H1 (cell line): ENCODE measurements at regions not wholly inside any gene's neighbourhood (a gene's known extent, or its start where the extent isn't known, plus 50 kb on each side); places are given as distances from the start of the nearest gene placed in this dataset.

Experiments
- CTCF ChIA-PET: fragments of 300-600 bp; sonication (Branson Sonifier 250); formaldehyde crosslinking; loops from one replicate; lab custom pipeline; 2021; ENCODE audit not compliant: partially characterized antibody; lab: Charles Lee
- POLR2A ChIA-PET: fragments of 300-600 bp; sonication (Branson Sonifier 250); formaldehyde crosslinking; loops from one replicate; lab custom pipeline; 2021; ENCODE audit warnings: inconsistent platforms; ENCODE audit not compliant: partially characterized antibody; lab: Charles Lee
- DNase-seq, 2 experiments: peaks; one replicate each; pipeline versions ENCODE4 v3.0.0 to v3.0.0-alpha.2; 2010 to 2022; ENCODE audit warnings: low spot score in 2 of 2, low read depth in 1 of 2, mixed read lengths in 1 of 2
- FAIRE-seq: peaks from 2 replicates; lab custom pipeline; 2011; peaks lifted over from hg19 to GRCh38; lab: Jason Lieb, UNC
- H2AFZ ChIP-seq: 2 replicates; pipeline ENCODE4 v1.8.1; 2012; ENCODE audit warnings: low read length, inconsistent platforms
- H2AK5ac ChIP-seq: 2 replicates; pipeline ENCODE4 v1.6.1; 2013; ENCODE audit warnings: low read depth, low read length
- H2BK120ac ChIP-seq: replicated peaks from 2 replicates; pipeline ENCODE3; 2013; ENCODE audit warnings: low read depth, low read length, inconsistent platforms
- H2BK12ac ChIP-seq: 2 replicates; pipeline ENCODE4 v1.6.1; 2013; ENCODE audit warnings: low read depth, low read length
- H2BK15ac ChIP-seq: 2 replicates; pipeline ENCODE4 v1.6.1; 2013; ENCODE audit warnings: low read length
- H2BK20ac ChIP-seq: 2 replicates; pipeline ENCODE4 v1.6.1; 2013; ENCODE audit warnings: low read length
- H2BK5ac ChIP-seq: 2 replicates; pipeline ENCODE4 v1.6.1; 2013; ENCODE audit warnings: low read depth, low read length
- H3K14ac ChIP-seq: 2 replicates; pipeline ENCODE4 v1.6.1; 2013; ENCODE audit warnings: inconsistent platforms; ENCODE audit not compliant: insufficient read length
- H3K18ac ChIP-seq: 2 replicates; pipeline ENCODE4 v1.6.1; 2013; ENCODE audit warnings: low read length; ENCODE audit errors: extremely low read depth
- H3K23ac ChIP-seq: 2 replicates; pipeline ENCODE4 v1.6.1; 2013; ENCODE audit warnings: inconsistent platforms; ENCODE audit not compliant: insufficient read length
- H3K23me2 ChIP-seq: 2 replicates; pipeline ENCODE4 v1.6.1; 2013; ENCODE audit warnings: low read depth, low read length
- H3K27ac ChIP-seq: 2 replicates; pipeline ENCODE4 v1.6.1; 2011; ENCODE audit warnings: low read depth, low read length, inconsistent platforms
- H3K27me3 ChIP-seq, 4 experiments: replicated peaks in 1 of 4; 1 replicate in 1 of 4; 2 replicates in 3 of 4; pipeline versions ENCODE4 v1.6.1 to v1.8.1; 2011 to 2013; ENCODE audit warnings: low read length in 3 of 4, mild to moderate bottlenecking in 3 of 4, inconsistent platforms in 2 of 4, mixed read lengths in 2 of 4, moderate library complexity in 1 of 4; ENCODE audit not compliant: control insufficient read depth in 3 of 4, insufficient read depth in 3 of 4; ENCODE audit errors: extremely low read depth in 1 of 4
- H3K36me3 ChIP-seq, 4 experiments: 2 replicates each; pipeline versions ENCODE4 v1.6.1 to v1.8.1; 2011 to 2013; ENCODE audit warnings: mild to moderate bottlenecking in 4 of 4, low read length in 3 of 4, moderate library complexity in 2 of 4, control low read depth in 1 of 4, inconsistent platforms in 1 of 4; ENCODE audit not compliant: insufficient read depth in 4 of 4, control insufficient read depth in 2 of 4
- H3K4ac ChIP-seq: replicated peaks from 2 replicates; pipeline ENCODE3; 2013; ENCODE audit warnings: low read length, low read depth, mixed read lengths, inconsistent platforms; ENCODE audit not compliant: insufficient read length
- H3K4me1 ChIP-seq, 4 experiments: replicated peaks in 1 of 4; 1 replicate in 1 of 4; 2 replicates in 3 of 4; pipeline versions ENCODE4 v1.6.1 to v1.8.1; 2011 to 2013; ENCODE audit warnings: low read length in 3 of 4, inconsistent platforms in 2 of 4, mixed read lengths in 1 of 4; ENCODE audit not compliant: insufficient read depth in 4 of 4, control insufficient read depth in 3 of 4
- H3K4me2 ChIP-seq, 2 experiments: 2 replicates each; pipeline versions ENCODE4 v1.6.1 to v1.8.1; 2011 to 2013; ENCODE audit warnings: low read depth in 2 of 2, low read length in 2 of 2, control low read depth in 1 of 2, inconsistent platforms in 1 of 2, mild to moderate bottlenecking in 1 of 2; ENCODE audit not compliant: insufficient read depth in 1 of 2
- H3K4me3 ChIP-seq, 4 experiments: fragments of 200-600, 300-600 bp in 1 of 4; sonication (generic), shearing (Covaris generic), sonication (Bioruptor Twin) in 1 of 4; 2 replicates each; pipeline versions ENCODE4 v1.5.1 to v1.8.1; 2011 to 2016; ENCODE audit warnings: low read length in 4 of 4, low read depth in 3 of 4, control low read depth in 2 of 4, inconsistent platforms in 2 of 4, mild to moderate bottlenecking in 2 of 4, mixed read lengths in 1 of 4, moderate library complexity in 1 of 4; ENCODE audit not compliant: insufficient read depth in 2 of 4; ENCODE audit errors: extremely low read depth in 1 of 4
- H3K56ac ChIP-seq: replicated peaks from 2 replicates; pipeline ENCODE3; 2013; ENCODE audit warnings: low read depth, mild to moderate bottlenecking, mixed read lengths, low read length, inconsistent platforms; ENCODE audit not compliant: insufficient read length
- H3K79me1 ChIP-seq: 2 replicates; pipeline ENCODE4 v1.6.1; 2013; ENCODE audit warnings: low read depth, low read length, control low read depth
- H3K79me2 ChIP-seq, 2 experiments: 2 replicates each; pipeline versions ENCODE4 v1.6.1 to v1.8.1; 2012 to 2013; ENCODE audit warnings: low read length in 2 of 2, mild to moderate bottlenecking in 2 of 2, inconsistent platforms in 1 of 2; ENCODE audit not compliant: insufficient read depth in 2 of 2, control insufficient read depth in 1 of 2
- H3K9ac ChIP-seq, 4 experiments: replicated peaks in 1 of 4; 1 replicate in 1 of 4; 2 replicates in 3 of 4; pipeline versions ENCODE4 v1.6.1 to v1.8.1; 2011 to 2013; ENCODE audit warnings: low read depth in 3 of 4, low read length in 3 of 4, control low read depth in 2 of 4, mild to moderate bottlenecking in 2 of 4, moderate library complexity in 2 of 4, inconsistent platforms in 1 of 4; ENCODE audit errors: extremely low read depth in 1 of 4
- H3K9me3 ChIP-seq, 2 experiments: 2 replicates each; pipeline versions ENCODE4 v1.6.1 to v1.8.1; 2012 to 2013; ENCODE audit warnings: mild to moderate bottlenecking in 2 of 2, moderate library complexity in 2 of 2, control low read depth in 1 of 2, inconsistent platforms in 1 of 2, low read depth in 1 of 2, low read length in 1 of 2, mixed read lengths in 1 of 2; ENCODE audit not compliant: insufficient read depth in 2 of 2
- H4K20me1 ChIP-seq, 2 experiments: replicated peaks in 1 of 2; 2 replicates each; pipeline versions ENCODE3 to v1.8.1; 2011 to 2013; ENCODE audit warnings: inconsistent platforms in 2 of 2, low read length in 2 of 2, mild to moderate bottlenecking in 1 of 2; ENCODE audit not compliant: insufficient read depth in 2 of 2, control insufficient read depth in 1 of 2
- H4K5ac ChIP-seq: 2 replicates; pipeline ENCODE4 v1.6.1; 2013; ENCODE audit warnings: low read length, low read depth, mixed read lengths, inconsistent platforms; ENCODE audit not compliant: insufficient read length
- H4K8ac ChIP-seq: 2 replicates; pipeline ENCODE4 v1.8.0; 2013; ENCODE audit warnings: mild to moderate bottlenecking, moderate library complexity, low read length, inconsistent platforms; ENCODE audit not compliant: insufficient read depth; ENCODE audit errors: extremely low read depth
- H4K91ac ChIP-seq: replicated peaks from 2 replicates; pipeline ENCODE3; 2013; ENCODE audit warnings: low read length, mixed read lengths, inconsistent platforms; ENCODE audit not compliant: insufficient read length
- CTCF ChIP-seq, 3 experiments: IDR thresholded peaks; 1 replicate in 2 of 3; 2 replicates in 1 of 3; pipeline versions ENCODE4 v1.5.1 to v1.6.1; 2011; ENCODE audit warnings: low read length in 3 of 3, mild to moderate bottlenecking in 3 of 3, inconsistent platforms in 2 of 3, low read depth in 1 of 3, moderate library complexity in 1 of 3; ENCODE audit not compliant: insufficient read depth in 1 of 3; ENCODE audit errors: control extremely low read depth in 1 of 3
- SRF ChIP-seq: IDR thresholded peaks from 2 replicates; pipeline ENCODE4 v1.6.1; 2011; ENCODE audit warnings: mild to moderate bottlenecking, low read depth, low read length, moderate library complexity
- TEAD4 ChIP-seq: IDR thresholded peaks from 2 replicates; pipeline ENCODE4 v1.6.1; 2012; ENCODE audit warnings: low read depth, low read length, inconsistent platforms, mixed read lengths
- WGBS, 2 experiments: shearing (Covaris generic) in 1 of 2; methylation state at CpG; one replicate each; pipeline versions ENCODE4 v1.1.6 to v1.1.7; 2013 to 2015; ENCODE audit warnings: low lambda C conversion rate in 2 of 2, mixed read lengths in 2 of 2, inconsistent platforms in 1 of 2, low coverage in 1 of 2, missing lambda C conversion rate in 1 of 2; ENCODE audit not compliant: insufficient replicate concordance in 2 of 2, insufficient coverage in 1 of 2, insufficient read length in 1 of 2; ENCODE audit errors: extremely low coverage in 1 of 2, missing lambda C conversion rate in 1 of 2; 5-methylcytosine and 5-hydroxymethylcytosine counted together

GRCh38 chr15:31597466-31597865 lies 270.8 kb downstream of the KLF13 start:
- TF ChIP-seq SRF (no peak), TEAD4 (no peak), CTCF (IDR thresholded peaks at IDR 0.05; ENCODE audit: control extremely low read depth in 1 of 3, insufficient read depth in 1 of 3, low read depth in 1 of 3, low read length in 3 of 3) (no peak)
- H3K9ac ChIP-seq: no peak overlapping the region
- no peak overlapping the region for H3K27ac ChIP-seq
- H3K36me3 ChIP-seq: no peaks in the 10 kb centered on the region
- no peak overlapping the region for H3K56ac ChIP-seq
- no peak overlapping the region for H2BK12ac ChIP-seq
- peaks cover 0 to 7% (median 4%) of the 10 kb centered on the region in 4 experiments; a peak in 4 of 7 replicates for H3K4me1 ChIP-seq
- no peak for FAIRE-seq
- no peak overlapping the region for H3K14ac ChIP-seq
- H2AFZ ChIP-seq: no peak overlapping the region
- H2BK15ac ChIP-seq: no peak overlapping the region
- H3K4ac ChIP-seq: no peak overlapping the region
- H3K79me2 ChIP-seq: no peaks in the 10 kb centered on the region
- H2BK120ac ChIP-seq: no peak overlapping the region
- no peak overlapping the region for H3K23ac ChIP-seq
- ChIA-PET CTCF (interaction anchor here (0.6 kb wide), 1 partner anchor 8 kb away, joined by 5 read pairs; no protein-coding TSS in a partner anchor), POLR2A (no interaction called here)
- no peak overlapping the region for H4K91ac ChIP-seq
- 71% methylated on average over 1 of the region's 1 CpG; no CpG with 5 or more reads in 1 of the 2 experiments for WGBS, 2 experiments
- no peaks in the 10 kb centered on the region for H3K23me2 ChIP-seq
- H2BK5ac ChIP-seq: no peak overlapping the region
- no peak overlapping the region for H2BK20ac ChIP-seq
- H4K5ac ChIP-seq: no peak overlapping the region
- no peaks in the 10 kb centered on the region for H4K20me1 ChIP-seq
- no peak overlapping the region for H3K4me3 ChIP-seq
- no peak overlapping the region for H2AK5ac ChIP-seq
- H4K8ac ChIP-seq: no peak overlapping the region
- no peak for DNase-seq
- H3K9me3 ChIP-seq: no peaks in the 10 kb centered on the region
- H3K79me1 ChIP-seq: no peaks in the 10 kb centered on the region
- H3K18ac ChIP-seq: no peak overlapping the region
- no peak overlapping the region for H3K4me2 ChIP-seq
- no peaks in the 10 kb centered on the region for H3K27me3 ChIP-seq
